Keratinocyte (primary cell): ENCODE measurements at regions not wholly inside any gene's neighbourhood (a gene's known extent, or its start where the extent isn't known, plus 50 kb on each side); places are given as distances from the start of the nearest gene placed in this dataset.
"Not testable (repeated sequence)": the region's sequence is repeated elsewhere in the genome, so short reads cannot be mapped to it uniquely, and the experiment has no call there.

Experiments used
- DNase-seq: peaks from one replicate; pipeline ENCODE4 v3.0.0-alpha.2; 2011; ENCODE audit warnings: low read depth, missing footprints, low spot score
- FAIRE-seq: peaks from 2 replicates; lab custom pipeline; 2011; peaks lifted over from hg19 to GRCh38; lab: Jason Lieb, UNC
- H2AFZ ChIP-seq: 2 replicates; pipeline ENCODE4 v1.6.0; 2012; ENCODE audit warnings: low read length, control low read depth, inconsistent platforms; ENCODE audit not compliant: control insufficient read depth
- H3K27ac ChIP-seq: 2 replicates; pipeline ENCODE4 v1.5.1; 2011; ENCODE audit warnings: low read length; ENCODE audit not compliant: control insufficient read depth, insufficient read depth
- H3K27me3 ChIP-seq: 3 replicates; pipeline ENCODE4 v1.6.0; 2011; ENCODE audit warnings: low read length; ENCODE audit not compliant: control insufficient read depth, insufficient read depth; ENCODE audit errors: extremely low read depth
- H3K36me3 ChIP-seq, 2 experiments: 2 replicates in 1 of 2; 3 replicates in 1 of 2; pipeline ENCODE4 v1.5.1; 2011; ENCODE audit warnings: low read length in 2 of 2, mild to moderate bottlenecking in 1 of 2; ENCODE audit not compliant: control insufficient read depth in 2 of 2, insufficient read depth in 2 of 2; ENCODE audit errors: extremely low read depth in 1 of 2
- H3K4me1 ChIP-seq: 3 replicates; pipeline ENCODE4 v1.5.1; 2011; ENCODE audit warnings: low read length; ENCODE audit not compliant: control insufficient read depth, insufficient read depth; ENCODE audit errors: extremely low read depth
- H3K4me2 ChIP-seq: 3 replicates; pipeline ENCODE4 v1.6.0; 2011; ENCODE audit warnings: low read depth, low read length; ENCODE audit not compliant: control insufficient read depth, insufficient read depth; ENCODE audit errors: extremely low read depth
- H3K4me3 ChIP-seq, 3 experiments: fragments of 200-600 bp in 1 of 3; sonication (generic) in 1 of 3; 2 replicates in 2 of 3; 3 replicates in 1 of 3; pipeline ENCODE4 v1.5.1; 2011 to 2016; ENCODE audit warnings: low read length in 3 of 3, mild to moderate bottlenecking in 3 of 3, control low read depth in 2 of 3, inconsistent platforms in 1 of 3, low read depth in 1 of 3, mixed read lengths in 1 of 3, mixed run types in 1 of 3, moderate library complexity in 1 of 3; ENCODE audit not compliant: control insufficient read depth in 2 of 3, insufficient read depth in 2 of 3; ENCODE audit errors: extremely low read depth in 1 of 3
- H3K79me2 ChIP-seq: 2 replicates; pipeline ENCODE4 v1.6.0; 2012; ENCODE audit warnings: low read length; ENCODE audit not compliant: control insufficient read depth, insufficient read depth
- H3K9ac ChIP-seq: 3 replicates; pipeline ENCODE4 v1.6.0; 2011; ENCODE audit warnings: low read length; ENCODE audit not compliant: control insufficient read depth, insufficient read depth; ENCODE audit errors: extremely low read depth
- H3K9me1 ChIP-seq: 3 replicates; pipeline ENCODE4 v1.6.0; 2011; ENCODE audit warnings: low read length; ENCODE audit not compliant: control insufficient read depth, insufficient read depth; ENCODE audit errors: extremely low read depth
- H3K9me3 ChIP-seq: 2 replicates; pipeline ENCODE4 v1.5.1; 2012; ENCODE audit warnings: low read depth, low read length; ENCODE audit not compliant: control insufficient read depth
- H4K20me1 ChIP-seq: 3 replicates; pipeline ENCODE4 v1.6.0; 2011; ENCODE audit warnings: low read length; ENCODE audit not compliant: control insufficient read depth, insufficient read depth; ENCODE audit errors: extremely low read depth
- CTCF ChIP-seq, 3 experiments: IDR thresholded peaks in 1 of 3; conservative IDR thresholded peaks in 1 of 3; optimal IDR thresholded peaks in 1 of 3; 2 replicates in 2 of 3; 3 replicates in 1 of 3; pipeline versions ENCODE3 to v1.5.1; 2011; ENCODE audit warnings: low read length in 3 of 3, mild to moderate bottlenecking in 3 of 3, moderate library complexity in 2 of 3, control low read depth in 1 of 3, inconsistent platforms in 1 of 3; ENCODE audit not compliant: insufficient read depth in 2 of 3; ENCODE audit errors: extremely low read depth in 1 of 3
- EZH2 ChIP-seq: IDR thresholded peaks from one replicate; pipeline ENCODE4 v1.6.1; 2012; ENCODE audit warnings: inconsistent platforms, mild to moderate bottlenecking, low read length, moderate library complexity
- dilution Hi-C: fragments of 300-500 bp; cut with MboI; formaldehyde crosslinking; loops from one replicate; pipeline ENCODE4 v1.7.0; 2020; ENCODE audit warnings: low sequenced_read_pairs; ENCODE audit not compliant: extremely low pct_ligation_motif_present

- Histone ChIP-seq H3K27ac (no peak overlapping the region), H3K4me1 (no peaks in the 10 kb centered on the region), H2AFZ (no peak overlapping the region), H3K79me2 (no peaks in the 10 kb centered on the region), H3K27me3 (no peaks in the 10 kb centered on the region), H3K36me3 (no peaks in the 10 kb centered on the region), H3K4me3 (no peak overlapping the region), H3K4me2 (no peak overlapping the region), H4K20me1 (no peaks in the 10 kb centered on the region), H3K9me3 (no peaks in the 10 kb centered on the region), H3K9me1 (no peaks in the 10 kb centered on the region), H3K9ac (no peak overlapping the region)
- dilution Hi-C loops, result no loop called here
- no peak for FAIRE-seq
- no peak for TF ChIP-seq EZH2
- TF ChIP-seq CTCF (optimal IDR thresholded peaks at IDR 0.05 in 1 of 3, IDR thresholded peaks at IDR 0.05 in 1 of 3, conservative IDR thresholded peaks at IDR 0.05 in 1 of 3; ENCODE audit: extremely low read depth in 1 of 3, insufficient read depth in 2 of 3, low read length in 3 of 3), result no peak
- DNase-seq, result no peak
Measured at GRCh38 chr4:58825278-58825677, 1715.1 kb upstream of the IGFBP7 start.

DNA sequence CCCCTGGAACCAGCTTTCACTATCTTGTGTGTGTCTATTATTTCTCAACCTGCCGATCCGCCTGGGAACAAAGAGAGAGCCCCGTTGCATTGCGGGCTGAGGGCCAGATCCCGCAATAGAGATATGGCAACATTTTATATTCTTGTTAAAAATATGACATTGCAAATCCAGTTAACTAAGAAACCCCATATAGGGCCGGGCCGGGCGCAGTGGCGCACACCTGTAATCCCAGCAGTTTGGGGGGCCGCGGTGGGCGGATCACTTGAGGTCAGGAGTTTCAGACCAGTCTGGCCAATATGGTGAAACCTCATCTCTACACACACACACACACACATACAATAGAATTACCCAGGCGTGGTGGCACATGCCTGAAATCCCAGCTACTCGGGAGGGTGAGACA lies 1708.4 kb upstream of the IGFBP7 start:
- DNase-seq, H3K4me1 ChIP-seq, H3K4me3 ChIP-seq, H3K9me1 ChIP-seq, H3K9ac ChIP-seq, dilution Hi-C loops, H2AFZ ChIP-seq, H3K36me3 ChIP-seq, H3K27me3 ChIP-seq, H3K79me2 ChIP-seq, H3K27ac ChIP-seq, FAIRE-seq, H4K20me1 ChIP-seq, H3K9me3 ChIP-seq, H3K4me2 ChIP-seq: not testable (repeated sequence)

- H3K9me3 ChIP-seq, result no peaks in the 10 kb centered on the region
- H3K9ac ChIP-seq, result no peak overlapping the region
- dilution Hi-C loops, result no loop called here
- H3K36me3 ChIP-seq, result no peaks in the 10 kb centered on the region
- TF ChIP-seq CTCF (optimal IDR thresholded peaks at IDR 0.05 in 1 of 3, IDR thresholded peaks at IDR 0.05 in 1 of 3, conservative IDR thresholded peaks at IDR 0.05 in 1 of 3; ENCODE audit: extremely low read depth in 1 of 3, insufficient read depth in 2 of 3, low read length in 3 of 3) (no peak), EZH2 (no peak)
- no peaks in the 10 kb centered on the region for H4K20me1 ChIP-seq
- H3K27ac ChIP-seq, result no peak overlapping the region
- FAIRE-seq, result no peak
- no peak overlapping the region for H3K4me3 ChIP-seq
- H3K4me2 ChIP-seq, result no peak overlapping the region
- no peak for DNase-seq
- H3K27me3 ChIP-seq, result no peaks in the 10 kb centered on the region
- H3K79me2 ChIP-seq, result no peaks in the 10 kb centered on the region
- H3K4me1 ChIP-seq, result no peaks in the 10 kb centered on the region
- H2AFZ ChIP-seq, result no peak overlapping the region
- no peaks in the 10 kb centered on the region for H3K9me1 ChIP-seq
Measured at GRCh38 chr4:58809948-58810347, 1699.8 kb upstream of the IGFBP7 start.
